Neural cell (in vitro differentiated cells): ENCODE measurements at regions not wholly inside any gene's neighbourhood (a gene's known extent, or its start where the extent isn't known, plus 50 kb on each side); places are given as distances from the start of the nearest gene placed in this dataset.

Experiments used
- CTCF ChIP-seq: fragments of 450-650 bp; IDR thresholded peaks from 2 replicates; pipeline ENCODE4 v1.5.1; 2014; ENCODE audit warnings: antibody characterized with exemption, mild to moderate bottlenecking, moderate library complexity; ENCODE audit not compliant: poor library complexity, severe bottlenecking
- EP300 ChIP-seq: fragments of 450-650 bp; conservative IDR thresholded peaks from 2 replicates; pipeline ENCODE4 v1.6.1; 2014; ENCODE audit warnings: antibody characterized with exemption, mild to moderate bottlenecking, moderate library complexity; ENCODE audit not compliant: poor library complexity, severe bottlenecking
- EZH2 ChIP-seq: fragments of 200-600, 300-800 bp; shearing (Covaris generic), sonication (generic); IDR thresholded peaks from 2 replicates; pipeline ENCODE4 v1.6.1; 2014; ENCODE audit warnings: antibody characterized with exemption, low read length, borderline replicate concordance, mild to moderate bottlenecking; ENCODE audit not compliant: insufficient read depth, poor library complexity, severe bottlenecking
- POLR2AphosphoS5 ChIP-seq: IDR thresholded peaks from 2 replicates; pipeline ENCODE4 v1.6.1; 2012
- TAF1 ChIP-seq: IDR thresholded peaks from 2 replicates; pipeline ENCODE4 v1.6.1; 2012; ENCODE audit warnings: low read depth

- no peak for TF ChIP-seq CTCF
- TF ChIP-seq TAF1: no peak
- TF ChIP-seq EZH2: no peak
- TF ChIP-seq POLR2AphosphoS5: no peak
- TF ChIP-seq EP300: no peak
These were observed 76.3 kb downstream of the SUCNR1 start for GRCh38 chr3:151949706-151950105.
